GM18519 (cell line): ENCODE measurements at regions not wholly inside any gene's neighbourhood (a gene's known extent, or its start where the extent isn't known, plus 50 kb on each side); places are given as distances from the start of the nearest gene placed in this dataset.
"Not testable (repeated sequence)": the region's sequence is repeated elsewhere in the genome, so short reads cannot be mapped to it uniquely, and the experiment has no call there.

Source experiments
- ATAC-seq: cut with Tn5 transposase; IDR thresholded peaks from one replicate; pipeline ENCODE4 v1.9.1; 2021; ENCODE audit warnings: mild to moderate bottlenecking, moderate library complexity; ENCODE audit not compliant: unreplicated experiment, low FRiP score

DNA sequence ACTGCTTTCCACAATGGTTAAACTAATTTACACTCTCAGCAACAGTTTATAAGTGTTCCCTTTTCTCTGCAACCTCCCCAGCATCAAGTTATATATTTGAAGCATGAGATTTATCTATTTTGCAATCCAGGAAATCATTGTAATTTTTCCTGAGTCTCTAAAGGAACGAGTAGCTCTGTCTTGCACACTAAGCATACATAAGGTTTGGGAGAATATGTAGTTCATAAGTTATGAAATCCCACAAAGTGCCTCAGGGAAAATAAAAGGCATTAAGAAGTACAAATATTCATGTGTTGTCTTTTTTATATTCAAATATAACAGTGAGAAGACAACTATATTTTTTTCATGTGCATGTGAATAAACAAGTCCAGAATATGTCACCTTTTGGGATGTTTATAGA, 377.1 kb upstream of the RORB start:
- ATAC-seq = no peak

DNA sequence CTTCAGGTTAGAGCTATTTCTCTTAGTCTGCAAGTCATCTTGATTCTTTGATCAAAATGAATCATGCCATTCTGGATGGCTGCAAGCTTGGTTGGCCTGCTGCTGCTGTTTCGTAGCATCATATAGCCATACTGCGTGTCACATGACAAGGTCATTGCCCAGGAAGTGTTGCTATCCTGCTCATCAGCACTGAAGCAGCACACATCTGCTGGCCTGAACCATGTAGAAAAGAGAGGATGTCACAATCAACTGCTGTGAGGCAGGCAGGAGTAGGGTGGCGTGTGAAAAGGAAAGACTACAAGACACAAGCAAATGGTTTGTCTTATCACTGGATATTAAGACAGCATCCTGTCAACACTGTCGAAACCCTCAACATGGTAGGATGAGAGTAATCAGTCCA, 376.7 kb upstream of the RORB start:
- no peak for ATAC-seq

DNA sequence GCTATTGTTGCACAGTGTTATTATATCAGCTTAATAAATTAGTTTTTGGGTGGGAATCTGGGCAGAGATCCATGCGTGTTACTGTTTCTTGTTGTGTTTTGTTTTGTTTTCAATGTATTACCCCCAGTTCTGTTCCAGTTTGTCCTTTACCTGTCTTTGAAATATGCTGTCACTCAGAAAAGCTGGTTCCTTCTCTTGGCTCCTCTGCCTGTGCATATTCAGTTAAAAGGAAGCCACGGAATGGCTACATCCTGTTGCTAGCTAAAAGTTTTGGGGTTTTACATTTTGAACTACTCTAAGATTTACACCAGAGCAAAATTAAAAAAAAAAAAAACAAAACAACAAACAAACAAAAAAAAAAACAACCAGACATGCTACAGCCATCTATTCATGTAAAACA, 374.9 kb upstream of the RORB start:
- ATAC-seq = no peak

DNA sequence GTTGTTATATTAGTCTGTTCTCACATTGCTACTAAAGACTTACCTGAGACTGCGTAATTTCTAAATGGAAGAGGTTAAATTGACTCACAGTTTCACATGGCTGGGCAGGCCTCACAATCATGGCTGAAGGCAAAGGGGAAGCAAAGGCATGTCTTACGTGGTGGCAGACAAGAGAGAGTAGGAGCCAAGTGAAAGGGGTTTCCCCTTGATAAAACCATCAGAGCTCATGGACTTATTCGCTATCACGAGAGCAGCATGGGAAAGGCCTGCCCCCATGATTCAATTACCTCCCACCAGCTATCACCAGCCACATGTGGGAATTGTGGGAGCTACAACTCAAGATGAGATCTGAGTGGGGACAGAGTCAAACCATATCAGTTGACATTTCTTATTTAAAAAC, 374.5 kb upstream of the RORB start:
- no peak for ATAC-seq

DNA sequence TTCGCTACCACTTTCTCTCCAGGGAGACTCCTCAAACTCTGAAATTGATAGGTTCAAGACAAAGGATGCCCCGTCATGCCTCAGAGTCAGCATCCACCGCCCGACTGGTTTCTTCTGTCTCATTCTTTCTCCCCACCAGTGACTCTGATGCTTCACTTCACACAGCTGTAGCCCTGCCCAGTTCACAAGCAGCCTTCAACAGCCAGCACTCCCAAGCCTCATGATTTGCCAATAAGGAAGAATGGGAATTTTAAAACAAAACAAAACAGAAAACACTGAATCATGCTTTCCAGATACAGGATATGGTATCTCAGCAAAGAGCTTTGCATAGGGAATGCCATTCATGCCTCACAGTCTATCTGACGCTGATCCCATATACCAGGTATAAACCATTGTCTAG, 371.2 kb upstream of the RORB start:
- ATAC-seq = no peak

DNA sequence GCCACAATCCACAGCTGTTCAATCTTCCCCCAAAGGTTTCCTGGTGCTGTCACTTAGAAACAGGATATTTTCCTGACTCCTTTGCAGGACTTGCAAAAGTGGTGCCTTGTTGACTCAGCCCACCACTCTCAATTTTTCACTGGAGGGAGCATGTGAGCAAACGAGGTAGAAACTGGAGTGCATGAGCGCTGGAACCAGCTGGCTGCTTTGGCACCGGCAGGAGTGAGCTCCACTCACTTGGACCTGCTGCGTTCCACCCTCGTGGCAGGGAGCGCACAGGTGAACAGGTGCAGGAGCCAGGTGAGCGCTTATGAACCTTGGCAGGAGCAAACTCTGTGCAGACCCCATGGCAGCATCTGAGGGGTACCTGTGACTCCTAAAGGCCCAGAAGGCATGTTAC, 364.1 kb upstream of the RORB start:
- no peak for ATAC-seq

DNA sequence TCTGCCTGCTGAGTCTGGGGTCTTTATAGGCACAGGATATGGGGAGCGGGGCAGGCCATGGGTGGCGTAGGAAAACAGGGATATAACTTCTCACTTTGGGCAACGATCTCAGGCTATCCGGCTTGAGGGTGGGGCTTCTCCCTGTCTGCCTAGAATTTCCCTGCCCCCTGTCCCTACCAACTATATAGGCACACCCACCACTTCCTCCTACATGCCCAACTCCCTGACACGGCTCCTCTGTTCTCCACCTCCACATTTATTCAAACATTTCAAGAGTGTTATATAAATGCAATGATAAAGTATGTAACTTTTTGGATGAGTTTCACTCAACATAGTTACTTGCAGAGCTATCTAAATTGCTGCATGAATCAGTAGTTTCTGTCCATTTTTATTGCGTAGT, 363.2 kb upstream of the RORB start:
- no peak for ATAC-seq

DNA sequence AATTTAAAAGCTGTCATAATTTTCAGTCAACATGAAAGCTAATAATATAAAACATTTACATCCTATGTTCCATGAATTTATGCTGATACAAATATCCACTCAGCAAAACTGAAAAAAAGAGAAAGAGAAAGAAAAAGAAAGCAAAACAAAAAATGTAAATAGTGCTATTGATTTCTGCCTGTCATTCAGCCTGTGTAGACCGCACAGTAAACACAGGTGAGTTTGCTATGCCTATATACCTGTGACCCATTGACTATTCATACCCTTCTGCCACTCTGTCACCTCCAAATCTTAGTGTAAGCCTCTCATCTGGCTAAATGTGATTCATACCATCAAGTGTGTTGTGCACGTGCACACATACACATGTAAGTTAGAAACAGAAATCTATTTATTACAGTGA, 359.0 kb upstream of the RORB start:
- ATAC-seq = no peak

DNA sequence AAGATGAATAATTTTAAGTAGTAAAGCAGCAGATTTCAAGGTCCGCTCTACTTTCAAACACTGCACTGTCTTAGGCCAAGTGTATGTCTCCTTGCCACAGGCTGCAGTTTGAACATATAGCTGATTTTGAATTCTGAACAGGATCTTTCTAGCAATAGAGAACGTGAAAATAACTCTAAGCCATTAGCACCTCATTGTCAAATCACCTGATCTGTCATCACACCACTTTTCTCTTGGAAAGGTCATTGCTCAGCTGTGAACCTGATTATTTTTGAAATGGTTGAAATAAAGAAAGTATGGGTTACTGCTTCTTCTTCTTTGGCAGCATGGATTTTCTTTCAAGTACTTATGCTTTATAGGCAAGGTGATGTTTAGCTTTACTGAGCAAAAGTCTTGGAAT, 357.0 kb upstream of the RORB start:
- ATAC-seq = no peak

DNA sequence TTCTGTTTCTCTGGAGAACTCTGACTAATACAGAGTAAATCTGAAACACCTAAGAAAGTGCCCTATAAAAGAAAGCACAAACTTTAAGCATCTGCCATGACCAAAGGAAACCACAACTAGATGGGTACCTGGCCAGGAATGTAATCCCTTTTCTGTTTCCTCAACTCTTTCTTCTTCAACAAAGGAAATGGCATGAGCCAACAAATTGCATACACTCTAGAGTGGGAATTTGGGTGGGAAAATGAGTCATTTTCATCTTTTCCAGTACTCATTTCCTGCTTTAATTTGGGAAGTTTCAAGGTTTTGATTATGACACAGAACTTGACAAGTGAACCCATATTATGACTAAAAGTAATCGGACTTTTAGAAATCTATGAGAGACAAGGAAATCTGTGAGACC, 349.2 kb upstream of the RORB start:
- no peak for ATAC-seq

DNA sequence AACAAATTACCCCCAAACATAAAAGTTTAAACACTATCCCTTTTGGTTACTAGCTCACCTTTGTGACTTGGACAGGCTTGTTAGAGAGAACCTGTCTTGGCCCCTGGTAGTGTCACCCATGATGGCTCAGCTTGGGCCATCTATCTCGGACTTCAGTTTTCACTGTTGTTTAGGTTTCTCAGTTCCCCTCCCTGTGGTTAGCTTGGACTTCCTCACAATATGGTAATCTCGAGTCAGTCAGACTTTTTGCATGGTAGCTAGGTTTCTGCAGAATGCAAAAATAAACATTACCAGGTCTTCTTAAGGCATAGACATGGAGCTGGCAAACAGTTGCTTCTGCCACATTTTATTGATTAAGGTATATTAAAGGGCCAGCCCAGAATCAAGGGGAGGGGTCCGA, 324.3 kb upstream of the RORB start:
- peak; percentile 98 for ATAC-seq

DNA sequence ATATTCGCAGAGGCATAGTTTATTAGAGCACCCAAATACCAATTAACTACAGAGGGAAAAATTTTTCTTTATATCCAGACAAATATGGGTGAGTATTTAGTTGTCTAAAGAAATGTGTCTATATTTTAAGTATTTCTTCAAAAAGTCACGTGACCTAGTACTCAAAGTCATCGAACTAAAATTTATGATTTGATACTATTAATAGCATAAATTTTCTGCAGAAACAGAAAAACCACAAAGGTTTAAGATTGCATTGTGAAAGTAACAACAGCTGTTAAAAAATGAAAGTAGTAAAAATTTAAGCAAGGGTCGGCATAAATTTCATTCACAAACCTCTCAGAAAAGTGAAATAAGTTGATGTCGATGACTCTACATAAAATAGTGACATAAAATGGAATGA, 323.9 kb upstream of the RORB start:
- ATAC-seq = no peak

DNA sequence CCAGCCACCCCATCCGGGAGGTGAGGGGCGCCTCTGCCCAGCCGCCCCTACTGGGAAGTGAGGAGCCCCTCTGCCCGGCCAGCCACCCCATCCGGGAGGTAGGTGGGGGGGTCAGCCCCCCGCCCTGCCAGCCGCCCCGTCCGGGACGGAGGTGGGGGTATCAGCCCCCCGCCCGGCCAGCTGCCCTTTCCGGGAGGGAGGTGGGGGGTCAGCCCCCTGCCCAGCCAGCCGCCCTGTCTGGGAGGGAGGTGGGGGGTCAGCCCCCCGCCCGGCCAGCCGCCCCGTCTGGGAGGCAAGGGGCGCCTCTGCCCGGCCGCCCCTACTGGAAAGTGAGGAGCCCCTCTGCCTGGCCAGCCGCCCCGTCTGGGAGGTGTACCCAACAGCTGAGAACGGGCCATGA, 299.4 kb upstream of the RORB start:
- not testable (repeated sequence) for ATAC-seq

DNA sequence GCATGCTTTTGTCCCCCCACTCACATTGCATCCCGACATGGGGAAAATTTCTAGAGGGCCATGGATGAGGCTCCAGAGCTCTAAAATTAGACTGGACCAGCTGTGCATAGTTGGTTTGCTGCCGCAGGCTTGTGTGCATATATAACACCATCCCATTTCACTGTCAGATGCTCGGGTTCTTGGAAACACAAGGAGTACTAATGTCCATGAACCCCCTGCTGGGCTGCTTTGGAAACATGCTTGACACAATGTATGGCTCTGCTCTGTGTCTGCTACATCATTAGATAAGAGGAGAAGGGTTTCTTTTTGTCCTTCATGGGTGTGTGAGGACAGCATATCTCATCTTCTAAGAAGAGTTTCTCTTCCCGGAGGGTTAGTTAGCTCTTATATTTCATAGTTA, 292.1 kb upstream of the RORB start:
- ATAC-seq = no peak

DNA sequence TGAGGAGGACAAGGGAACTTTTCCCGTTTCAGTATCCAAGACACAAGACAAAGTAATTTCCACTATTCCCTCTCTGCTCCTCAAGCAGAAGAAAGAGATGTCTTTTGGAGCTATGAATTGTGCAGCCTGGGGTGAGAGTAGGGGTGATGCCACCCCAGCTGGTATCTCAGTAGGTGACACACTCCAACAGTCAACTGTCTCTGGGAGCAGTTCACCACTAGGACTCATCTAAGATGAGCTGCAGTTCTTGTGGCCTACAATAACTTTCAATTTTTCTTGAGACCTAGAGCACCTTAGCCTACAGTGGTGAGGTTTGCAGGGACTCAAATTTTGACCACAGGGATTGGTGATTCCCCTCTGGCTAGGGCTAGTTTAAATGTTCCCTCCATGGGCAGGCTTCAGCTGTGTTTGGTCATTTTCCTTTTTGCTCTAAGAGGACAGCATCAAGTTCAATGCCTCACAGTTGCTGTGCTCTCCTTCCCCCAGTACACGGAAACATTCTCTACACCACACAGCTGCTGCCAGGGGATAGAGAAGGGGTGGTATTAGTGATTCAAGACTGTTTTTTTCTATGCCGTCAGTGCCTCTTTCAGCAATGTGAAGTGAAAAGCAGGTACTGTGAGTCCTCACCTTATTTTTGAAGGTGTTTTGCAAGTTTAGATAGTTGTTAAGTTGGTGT, 278.6 kb upstream of the RORB start:
- ATAC-seq = no peak

DNA sequence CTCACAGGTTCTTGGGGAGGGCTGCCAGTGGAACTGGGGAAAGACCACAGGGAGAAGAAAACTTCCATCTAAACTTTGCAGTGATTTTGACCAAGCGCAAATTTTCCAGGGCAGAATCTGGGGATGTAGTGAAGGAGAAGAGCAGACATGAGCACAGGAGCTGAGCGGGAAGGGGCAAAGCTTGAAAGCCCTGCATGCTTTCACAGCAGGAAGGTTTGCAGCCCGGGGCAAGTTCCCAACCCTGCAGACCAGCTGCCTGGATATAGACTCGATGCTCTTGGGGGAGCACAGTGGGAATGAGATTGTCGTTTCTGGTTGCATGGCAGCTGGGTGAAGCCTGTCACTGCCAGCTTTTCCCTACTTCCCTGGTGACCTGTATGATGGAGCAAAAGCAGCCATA, 276.8 kb upstream of the RORB start:
- ATAC-seq = no peak

DNA sequence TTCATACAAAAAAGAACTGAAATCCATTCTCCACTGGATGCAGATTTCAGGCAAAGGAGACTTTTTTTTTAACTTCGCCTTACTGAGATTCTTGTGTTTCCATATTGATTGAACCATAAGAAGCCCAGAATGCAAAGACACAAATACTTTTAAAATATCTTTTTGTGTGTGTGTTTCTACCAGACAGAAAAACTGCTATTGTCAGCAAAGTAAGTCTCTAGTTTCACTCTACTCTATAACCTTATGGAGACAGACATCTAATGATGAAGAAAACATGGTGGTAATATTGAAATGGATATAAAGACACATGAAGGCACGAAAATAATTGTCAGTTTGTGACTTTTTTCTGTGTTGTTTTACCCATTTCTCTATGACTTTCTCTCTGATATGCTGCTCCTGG, 260.3 kb upstream of the RORB start:
- no peak for ATAC-seq

DNA sequence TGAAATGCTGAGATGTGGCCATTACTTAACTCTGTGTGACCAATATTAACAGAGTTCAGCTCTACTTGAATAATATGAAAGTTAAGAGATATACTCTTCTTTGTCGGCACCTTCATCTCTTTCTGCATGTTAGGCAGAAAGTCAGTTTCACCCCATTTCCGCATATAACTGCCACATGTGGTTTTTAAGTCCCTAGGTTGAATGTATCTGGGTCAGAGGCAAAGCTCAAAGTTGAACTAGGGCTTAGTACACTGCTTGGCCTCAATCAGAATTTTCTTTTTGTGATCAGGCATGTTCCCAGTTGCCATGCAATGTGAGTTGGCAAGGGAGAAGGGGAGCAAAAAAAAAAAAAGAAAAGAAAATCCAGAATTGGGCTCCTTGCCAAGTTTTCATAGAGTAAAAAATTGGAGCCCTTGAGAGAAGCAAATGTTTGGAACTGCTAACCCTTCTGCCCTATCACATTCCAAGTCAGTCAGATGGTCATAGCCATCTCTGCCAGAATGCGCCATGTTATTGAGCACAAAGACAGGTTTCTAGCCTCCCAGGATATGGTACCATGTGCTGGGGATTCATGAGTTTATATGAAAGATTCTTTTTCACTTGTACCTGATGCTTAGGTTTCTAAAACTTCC, 251.2 kb upstream of the RORB start:
- ATAC-seq = no peak

DNA sequence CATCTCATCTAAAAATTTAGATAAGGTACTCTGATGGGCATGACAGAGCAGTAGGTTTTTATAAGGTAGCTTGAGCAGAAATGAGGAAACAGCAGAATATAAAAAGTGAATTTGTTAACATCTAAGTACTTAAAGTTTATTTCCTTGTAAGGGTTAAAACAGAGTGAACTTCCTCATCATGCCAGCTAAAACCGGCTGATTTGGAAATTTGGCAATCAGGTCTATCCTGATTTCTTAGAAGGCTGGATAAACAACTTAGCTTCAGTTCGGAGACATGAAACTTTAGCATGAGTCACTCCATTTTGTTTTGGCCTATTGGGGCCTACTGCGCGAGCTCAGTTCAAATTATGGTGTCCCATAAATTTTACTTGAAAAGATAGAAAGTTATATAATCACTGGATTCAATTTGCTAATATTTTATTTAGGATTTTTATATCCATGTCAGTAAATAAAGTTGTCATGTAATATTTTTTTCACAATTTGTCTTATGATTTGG, 241.6 kb upstream of the RORB start:
- no peak for ATAC-seq

DNA sequence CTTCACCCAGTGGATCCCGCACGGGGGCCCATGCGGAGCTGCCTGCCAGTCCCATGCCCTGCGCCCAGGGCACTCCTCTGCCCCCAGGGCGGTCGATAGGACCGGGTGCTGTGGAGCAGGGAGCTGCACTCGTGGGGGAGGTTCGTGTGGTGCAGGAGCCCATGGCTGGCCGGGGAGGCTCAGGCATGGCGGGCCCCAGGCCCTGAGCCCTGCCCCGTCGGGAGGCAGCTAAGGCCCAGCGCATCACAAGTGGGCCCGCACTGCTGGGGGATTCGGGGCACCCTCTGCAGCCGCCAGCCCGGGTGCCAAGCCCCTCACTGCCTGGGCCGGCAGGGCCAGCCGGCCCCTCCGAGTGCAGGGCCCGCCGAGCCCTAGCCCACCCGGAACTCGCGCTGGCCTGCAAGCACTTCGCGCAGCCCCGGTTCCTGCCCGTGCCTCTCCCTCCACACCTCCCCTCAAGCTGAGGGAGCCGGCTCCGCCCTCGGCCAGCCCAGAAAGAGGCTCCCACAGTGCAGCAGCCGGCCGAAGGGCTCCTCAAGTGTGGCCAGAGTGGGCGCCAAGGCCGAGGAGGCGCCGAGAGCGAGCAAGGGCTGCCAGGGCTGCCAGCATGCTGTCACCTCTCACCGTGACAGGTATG, 221.1 kb upstream of the RORB start:
- ATAC-seq = no peak

DNA sequence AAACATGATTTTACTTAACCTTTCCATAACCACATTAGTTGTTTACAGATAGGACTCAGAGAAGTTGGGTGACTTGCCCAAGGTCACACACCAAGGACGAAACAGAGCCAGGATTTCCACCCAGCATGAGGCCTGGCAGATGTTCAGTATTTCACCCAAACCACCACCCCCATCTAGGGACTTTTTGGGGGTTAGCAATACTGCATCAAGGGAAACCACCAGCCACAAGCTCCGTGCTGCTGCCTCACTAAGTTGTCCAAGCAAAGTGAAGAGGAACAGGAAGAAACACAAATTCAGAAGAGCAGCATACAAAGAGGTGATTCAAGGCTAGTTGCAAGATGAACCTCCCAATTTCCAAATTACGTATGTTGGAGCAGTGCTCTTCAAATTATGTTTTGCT, 219.6 kb upstream of the RORB start:
- peak; percentile 84 for ATAC-seq

DNA sequence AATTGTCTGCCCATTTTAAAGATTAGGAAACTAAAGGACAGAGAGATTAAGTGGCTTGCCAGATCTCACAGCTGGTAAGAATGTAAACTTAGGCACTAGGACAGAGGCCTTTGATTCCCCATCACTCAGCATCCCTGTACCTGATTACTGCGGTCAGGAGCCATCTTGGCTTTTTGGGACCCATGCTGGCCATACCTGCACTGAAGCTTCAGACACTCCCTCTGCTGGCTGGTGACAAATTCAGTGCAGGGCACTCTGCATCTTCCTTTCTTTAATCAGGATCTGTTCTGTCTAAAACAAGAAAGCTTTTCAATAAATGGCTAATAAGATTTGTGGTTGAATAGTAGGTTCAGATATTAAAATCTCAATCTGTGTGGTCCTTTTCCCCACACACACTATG, 215.5 kb upstream of the RORB start:
- ATAC-seq = no peak
